H1 (cell line): ENCODE measurements at regions not wholly inside any gene's neighbourhood (a gene's known extent, or its start where the extent isn't known, plus 50 kb on each side); places are given as distances from the start of the nearest gene placed in this dataset.

Experiments
- CTCF ChIA-PET: fragments of 300-600 bp; sonication (Branson Sonifier 250); formaldehyde crosslinking; loops from one replicate; lab custom pipeline; 2021; ENCODE audit not compliant: partially characterized antibody; lab: Charles Lee
- POLR2A ChIA-PET: fragments of 300-600 bp; sonication (Branson Sonifier 250); formaldehyde crosslinking; loops from one replicate; lab custom pipeline; 2021; ENCODE audit warnings: inconsistent platforms; ENCODE audit not compliant: partially characterized antibody; lab: Charles Lee
- DNase-seq, 2 experiments: peaks; one replicate each; pipeline versions ENCODE4 v3.0.0 to v3.0.0-alpha.2; 2010 to 2022; ENCODE audit warnings: low spot score in 2 of 2, low read depth in 1 of 2, mixed read lengths in 1 of 2
- FAIRE-seq: peaks from 2 replicates; lab custom pipeline; 2011; peaks lifted over from hg19 to GRCh38; lab: Jason Lieb, UNC
- H2AFZ ChIP-seq: 2 replicates; pipeline ENCODE4 v1.8.1; 2012; ENCODE audit warnings: low read length, inconsistent platforms
- H2AK5ac ChIP-seq: 2 replicates; pipeline ENCODE4 v1.6.1; 2013; ENCODE audit warnings: low read depth, low read length
- H2BK120ac ChIP-seq: replicated peaks from 2 replicates; pipeline ENCODE3; 2013; ENCODE audit warnings: low read depth, low read length, inconsistent platforms
- H2BK12ac ChIP-seq: 2 replicates; pipeline ENCODE4 v1.6.1; 2013; ENCODE audit warnings: low read depth, low read length
- H2BK15ac ChIP-seq: 2 replicates; pipeline ENCODE4 v1.6.1; 2013; ENCODE audit warnings: low read length
- H2BK20ac ChIP-seq: 2 replicates; pipeline ENCODE4 v1.6.1; 2013; ENCODE audit warnings: low read length
- H2BK5ac ChIP-seq: 2 replicates; pipeline ENCODE4 v1.6.1; 2013; ENCODE audit warnings: low read depth, low read length
- H3K14ac ChIP-seq: 2 replicates; pipeline ENCODE4 v1.6.1; 2013; ENCODE audit warnings: inconsistent platforms; ENCODE audit not compliant: insufficient read length
- H3K18ac ChIP-seq: 2 replicates; pipeline ENCODE4 v1.6.1; 2013; ENCODE audit warnings: low read length; ENCODE audit errors: extremely low read depth
- H3K23ac ChIP-seq: 2 replicates; pipeline ENCODE4 v1.6.1; 2013; ENCODE audit warnings: inconsistent platforms; ENCODE audit not compliant: insufficient read length
- H3K23me2 ChIP-seq: 2 replicates; pipeline ENCODE4 v1.6.1; 2013; ENCODE audit warnings: low read depth, low read length
- H3K27ac ChIP-seq: 2 replicates; pipeline ENCODE4 v1.6.1; 2011; ENCODE audit warnings: low read depth, low read length, inconsistent platforms
- H3K27me3 ChIP-seq, 4 experiments: replicated peaks in 1 of 4; 1 replicate in 1 of 4; 2 replicates in 3 of 4; pipeline versions ENCODE4 v1.6.1 to v1.8.1; 2011 to 2013; ENCODE audit warnings: low read length in 3 of 4, mild to moderate bottlenecking in 3 of 4, inconsistent platforms in 2 of 4, mixed read lengths in 2 of 4, moderate library complexity in 1 of 4; ENCODE audit not compliant: control insufficient read depth in 3 of 4, insufficient read depth in 3 of 4; ENCODE audit errors: extremely low read depth in 1 of 4
- H3K36me3 ChIP-seq, 4 experiments: 2 replicates each; pipeline versions ENCODE4 v1.6.1 to v1.8.1; 2011 to 2013; ENCODE audit warnings: mild to moderate bottlenecking in 4 of 4, low read length in 3 of 4, moderate library complexity in 2 of 4, control low read depth in 1 of 4, inconsistent platforms in 1 of 4; ENCODE audit not compliant: insufficient read depth in 4 of 4, control insufficient read depth in 2 of 4
- H3K4ac ChIP-seq: replicated peaks from 2 replicates; pipeline ENCODE3; 2013; ENCODE audit warnings: low read length, low read depth, mixed read lengths, inconsistent platforms; ENCODE audit not compliant: insufficient read length
- H3K4me1 ChIP-seq, 4 experiments: replicated peaks in 1 of 4; 1 replicate in 1 of 4; 2 replicates in 3 of 4; pipeline versions ENCODE4 v1.6.1 to v1.8.1; 2011 to 2013; ENCODE audit warnings: low read length in 3 of 4, inconsistent platforms in 2 of 4, mixed read lengths in 1 of 4; ENCODE audit not compliant: insufficient read depth in 4 of 4, control insufficient read depth in 3 of 4
- H3K4me2 ChIP-seq, 2 experiments: 2 replicates each; pipeline versions ENCODE4 v1.6.1 to v1.8.1; 2011 to 2013; ENCODE audit warnings: low read depth in 2 of 2, low read length in 2 of 2, control low read depth in 1 of 2, inconsistent platforms in 1 of 2, mild to moderate bottlenecking in 1 of 2; ENCODE audit not compliant: insufficient read depth in 1 of 2
- H3K4me3 ChIP-seq, 4 experiments: fragments of 200-600, 300-600 bp in 1 of 4; sonication (generic), shearing (Covaris generic), sonication (Bioruptor Twin) in 1 of 4; 2 replicates each; pipeline versions ENCODE4 v1.5.1 to v1.8.1; 2011 to 2016; ENCODE audit warnings: low read length in 4 of 4, low read depth in 3 of 4, control low read depth in 2 of 4, inconsistent platforms in 2 of 4, mild to moderate bottlenecking in 2 of 4, mixed read lengths in 1 of 4, moderate library complexity in 1 of 4; ENCODE audit not compliant: insufficient read depth in 2 of 4; ENCODE audit errors: extremely low read depth in 1 of 4
- H3K56ac ChIP-seq: replicated peaks from 2 replicates; pipeline ENCODE3; 2013; ENCODE audit warnings: low read depth, mild to moderate bottlenecking, mixed read lengths, low read length, inconsistent platforms; ENCODE audit not compliant: insufficient read length
- H3K79me1 ChIP-seq: 2 replicates; pipeline ENCODE4 v1.6.1; 2013; ENCODE audit warnings: low read depth, low read length, control low read depth
- H3K79me2 ChIP-seq, 2 experiments: 2 replicates each; pipeline versions ENCODE4 v1.6.1 to v1.8.1; 2012 to 2013; ENCODE audit warnings: low read length in 2 of 2, mild to moderate bottlenecking in 2 of 2, inconsistent platforms in 1 of 2; ENCODE audit not compliant: insufficient read depth in 2 of 2, control insufficient read depth in 1 of 2
- H3K9ac ChIP-seq, 4 experiments: replicated peaks in 1 of 4; 1 replicate in 1 of 4; 2 replicates in 3 of 4; pipeline versions ENCODE4 v1.6.1 to v1.8.1; 2011 to 2013; ENCODE audit warnings: low read depth in 3 of 4, low read length in 3 of 4, control low read depth in 2 of 4, mild to moderate bottlenecking in 2 of 4, moderate library complexity in 2 of 4, inconsistent platforms in 1 of 4; ENCODE audit errors: extremely low read depth in 1 of 4
- H3K9me3 ChIP-seq, 2 experiments: 2 replicates each; pipeline versions ENCODE4 v1.6.1 to v1.8.1; 2012 to 2013; ENCODE audit warnings: mild to moderate bottlenecking in 2 of 2, moderate library complexity in 2 of 2, control low read depth in 1 of 2, inconsistent platforms in 1 of 2, low read depth in 1 of 2, low read length in 1 of 2, mixed read lengths in 1 of 2; ENCODE audit not compliant: insufficient read depth in 2 of 2
- H4K20me1 ChIP-seq, 2 experiments: replicated peaks in 1 of 2; 2 replicates each; pipeline versions ENCODE3 to v1.8.1; 2011 to 2013; ENCODE audit warnings: inconsistent platforms in 2 of 2, low read length in 2 of 2, mild to moderate bottlenecking in 1 of 2; ENCODE audit not compliant: insufficient read depth in 2 of 2, control insufficient read depth in 1 of 2
- H4K5ac ChIP-seq: 2 replicates; pipeline ENCODE4 v1.6.1; 2013; ENCODE audit warnings: low read length, low read depth, mixed read lengths, inconsistent platforms; ENCODE audit not compliant: insufficient read length
- H4K8ac ChIP-seq: 2 replicates; pipeline ENCODE4 v1.8.0; 2013; ENCODE audit warnings: mild to moderate bottlenecking, moderate library complexity, low read length, inconsistent platforms; ENCODE audit not compliant: insufficient read depth; ENCODE audit errors: extremely low read depth
- H4K91ac ChIP-seq: replicated peaks from 2 replicates; pipeline ENCODE3; 2013; ENCODE audit warnings: low read length, mixed read lengths, inconsistent platforms; ENCODE audit not compliant: insufficient read length
- ASH2L ChIP-seq: fragments of 200-600, 300-600 bp; sonication (generic); IDR thresholded peaks from one replicate; pipeline ENCODE4 v1.7.1; 2017; ENCODE audit warnings: low read length
- BRCA1 ChIP-seq: IDR thresholded peaks from 2 replicates; pipeline ENCODE4 v1.6.1; 2012; ENCODE audit warnings: low read depth, low read length, improper control_type of control experiment
- CBX5 ChIP-seq: fragments of 300-800, 300-1000 bp; sonication (generic); IDR thresholded peaks from 2 replicates; pipeline ENCODE4 v1.7.1; 2016; ENCODE audit warnings: antibody characterized with exemption, low read length, low read depth
- CREB1 ChIP-seq: IDR thresholded peaks from 2 replicates; pipeline ENCODE4 v1.6.1; 2012; ENCODE audit warnings: inconsistent platforms
- EZH2 ChIP-seq: fragments of 200-600 bp; sonication (generic); IDR thresholded peaks from 2 replicates; pipeline ENCODE4 v1.7.1; 2012; ENCODE audit warnings: low read depth, mild to moderate bottlenecking, moderate library complexity, low read length, inconsistent platforms; ENCODE audit not compliant: severe bottlenecking
- GTF2F1 ChIP-seq: IDR thresholded peaks from 2 replicates; pipeline ENCODE4 v1.6.1; 2012; ENCODE audit warnings: low read depth, low read length, improper control_type of control experiment, borderline replicate concordance
- HDAC6 ChIP-seq: IDR thresholded peaks from one replicate; pipeline ENCODE4 v1.7.1; 2012; ENCODE audit warnings: low read depth, mild to moderate bottlenecking, inconsistent platforms, low read length, moderate library complexity
- NANOG ChIP-seq: IDR thresholded peaks from 2 replicates; pipeline ENCODE4 v1.6.1; 2011; ENCODE audit warnings: low read length, low read depth, mild to moderate bottlenecking, inconsistent platforms; ENCODE audit not compliant: insufficient read depth, poor library complexity, severe bottlenecking
- POLR2A ChIP-seq, 2 experiments: IDR thresholded peaks; 1 replicate in 1 of 2; 2 replicates in 1 of 2; pipeline ENCODE4 v1.6.1; 2011; ENCODE audit warnings: low read depth in 2 of 2, low read length in 2 of 2, mild to moderate bottlenecking in 2 of 2; ENCODE audit errors: control extremely low read depth in 1 of 2
- WGBS, 2 experiments: shearing (Covaris generic) in 1 of 2; methylation state at CpG; one replicate each; pipeline versions ENCODE4 v1.1.6 to v1.1.7; 2013 to 2015; ENCODE audit warnings: low lambda C conversion rate in 2 of 2, mixed read lengths in 2 of 2, inconsistent platforms in 1 of 2, low coverage in 1 of 2, missing lambda C conversion rate in 1 of 2; ENCODE audit not compliant: insufficient replicate concordance in 2 of 2, insufficient coverage in 1 of 2, insufficient read length in 1 of 2; ENCODE audit errors: extremely low coverage in 1 of 2, missing lambda C conversion rate in 1 of 2; 5-methylcytosine and 5-hydroxymethylcytosine counted together
- TF ChIP-seq, protein P1 (sequence below): IDR thresholded peaks from 2 replicates; pipeline ENCODE4 v1.6.1; 2012; ENCODE audit warnings: inconsistent platforms

DNA sequence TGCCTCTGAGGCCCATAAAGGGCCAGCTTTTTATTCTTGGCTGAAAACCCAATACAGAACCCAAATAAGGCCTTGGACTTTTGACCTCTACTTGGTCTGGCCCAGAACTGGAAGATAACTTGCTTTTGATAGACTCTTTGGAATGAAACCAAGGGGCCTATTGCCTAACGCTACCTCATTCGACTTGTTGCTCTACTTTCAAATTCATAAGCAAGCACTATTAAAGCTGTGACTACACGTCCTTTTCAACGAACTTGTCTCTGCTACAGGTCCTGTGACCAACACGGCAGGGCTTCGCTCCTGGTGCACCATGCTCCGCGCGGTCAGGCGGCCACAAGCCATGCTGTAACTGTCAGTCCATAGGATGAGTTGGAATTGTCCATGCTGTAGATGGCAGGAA is 385.4 kb downstream of the MFSD1 start:
- H4K91ac ChIP-seq: no peak overlapping the region
- no peaks in the 10 kb centered on the region for H3K27me3 ChIP-seq
- WGBS, 2 experiments: 94% methylated on average over 10 of the region's 10 CpGs; no CpG with 5 or more reads in 1 of the 2 experiments
- no peaks in the 10 kb centered on the region for H3K79me1 ChIP-seq
- no peak overlapping the region for H3K4ac ChIP-seq
- no peak overlapping the region for H3K9ac ChIP-seq
- H3K27ac ChIP-seq: no peak overlapping the region
- H2BK120ac ChIP-seq: no peak overlapping the region
- DNase-seq (no peak), FAIRE-seq (no peak)
- no peak overlapping the region for H3K14ac ChIP-seq
- H3K4me2 ChIP-seq: no peak overlapping the region
- H4K5ac ChIP-seq: no peak overlapping the region
- no peak for TF ChIP-seq POLR2A (IDR thresholded peaks at IDR 0.05; ENCODE audit: control extremely low read depth in 1 of 2, low read depth in 2 of 2, low read length in 2 of 2)
- no peak for TF ChIP-seq CBX5
- TF ChIP-seq NANOG: no peak
- TF ChIP-seq, protein P1, sequence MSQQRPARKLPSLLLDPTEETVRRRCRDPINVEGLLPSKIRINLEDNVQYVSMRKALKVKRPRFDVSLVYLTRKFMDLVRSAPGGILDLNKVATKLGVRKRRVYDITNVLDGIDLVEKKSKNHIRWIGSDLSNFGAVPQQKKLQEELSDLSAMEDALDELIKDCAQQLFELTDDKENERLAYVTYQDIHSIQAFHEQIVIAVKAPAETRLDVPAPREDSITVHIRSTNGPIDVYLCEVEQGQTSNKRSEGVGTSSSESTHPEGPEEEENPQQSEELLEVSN: no peak
- TF ChIP-seq CREB1: no peak
- no peak for TF ChIP-seq EZH2
- TF ChIP-seq BRCA1: no peak
- TF ChIP-seq ASH2L: no peak
- TF ChIP-seq GTF2F1: no peak
- TF ChIP-seq HDAC6: no peak
- CTCF ChIA-PET: interaction anchor here (0.6 to 1.2 kb wide), 3 partner anchors 12 to 59 kb away, joined by 3 read pairs; no protein-coding TSS in a partner anchor
- no peaks in the 10 kb centered on the region for H3K9me3 ChIP-seq
- no peak overlapping the region for H2BK20ac ChIP-seq
- 0 out of 2 replicates have a peak overlapping the region, but pooled peaks have one; percentile 88 for H2AFZ ChIP-seq
- H4K8ac ChIP-seq: no peak overlapping the region
- no peaks in the 10 kb centered on the region for H4K20me1 ChIP-seq
- no peak overlapping the region for H3K4me3 ChIP-seq
- no peaks in the 10 kb centered on the region for H3K36me3 ChIP-seq
- no peaks in the 10 kb centered on the region for H3K23me2 ChIP-seq
- POLR2A ChIA-PET: no interaction called here
- no peak overlapping the region for H3K56ac ChIP-seq
- no peak overlapping the region for H3K18ac ChIP-seq
- no peaks in the 10 kb centered on the region for H3K4me1 ChIP-seq
- no peaks in the 10 kb centered on the region for H3K79me2 ChIP-seq
- H2BK15ac ChIP-seq: no peak overlapping the region
- H3K23ac ChIP-seq: no peak overlapping the region
- H2BK5ac ChIP-seq: no peak overlapping the region
- no peak overlapping the region for H2BK12ac ChIP-seq
- H2AK5ac ChIP-seq: no peak overlapping the region
